ENCODE measurements at regions not wholly inside any gene's neighbourhood (a gene's known extent, or its start where the extent isn't known, plus 50 kb on each side); places are given as distances from the start of the nearest gene placed in this dataset.

- TF ChIP-seq HOXA7 (CRISPR knock-in tag; IDR thresholded peaks at IDR 0.05) = no peak
- no peak for TF ChIP-seq RAD21 (conservative IDR thresholded peaks at IDR 0.05 in 1 of 2, IDR thresholded peaks at IDR 0.05 in 1 of 2)
- TF ChIP-seq HMGXB4 (CRISPR knock-in tag; IDR thresholded peaks at IDR 0.05; ENCODE audit: borderline replicate concordance) = no peak
- no peak for TF ChIP-seq CEBPB (IDR thresholded peaks at IDR 0.05)
- no peak for TF ChIP-seq TFCP2L1 (CRISPR knock-in tag; IDR thresholded peaks at IDR 0.05)
Observed at GRCh38 chr10:46232666-46233065, 54.1 kb upstream of the ANTXRL start (continued).

GRCh38 chr10:46233181-46233580 is 53.6 kb upstream of the ANTXRL start:
- CTCF ChIA-PET = interaction anchor here (1.2 to 1.5 kb wide), 2 partner anchors 21 to 332 kb away, joined by 3 read pairs; no protein-coding TSS in a partner anchor
- no peak for FAIRE-seq

GRCh38 chr10:46234026-46234425 is 52.8 kb upstream of the ANTXRL start:
- 54% methylated on average over 3 of the region's 3 CpGs for WGBS (ENCODE audit: missing lambda C conversion rate)
- Histone ChIP-seq H3K4me3 (no peak overlapping the region), H3K27ac (no peak overlapping the region), H3K4me2 (no peak overlapping the region), H3K9me3 (peaks cover 4% of the 10 kb centered on the region; the same call in 1 of the 3 replicates), H3K4me1 (peaks cover 8% of the 10 kb centered on the region)
- CTCF ChIA-PET = interaction anchor here (1.2 to 1.5 kb wide), 2 partner anchors 20 to 332 kb away, joined by 3 read pairs; no protein-coding TSS in a partner anchor
- no peak for FAIRE-seq
- no peak for DNase-seq (ENCODE audit: low read depth in 1 of 2, low spot score in 1 of 2)
- POLR2A ChIA-PET = no interaction called here
- ATAC-seq = no peak; a peak in 1 of 6 replicates
- TF ChIP-seq NFE2L2 (conservative IDR thresholded peaks at IDR 0.05; ENCODE audit: low read length) (no peak), HOXB5 (CRISPR knock-in tag; IDR thresholded peaks at IDR 0.05) (no peak), RCOR1 (IDR thresholded peaks at IDR 0.05; ENCODE audit: low read depth, low read length) (no peak), HOXA7 (CRISPR knock-in tag; IDR thresholded peaks at IDR 0.05) (no peak), HMGXB4 (CRISPR knock-in tag; IDR thresholded peaks at IDR 0.05; ENCODE audit: borderline replicate concordance) (no peak), CBX8 (IDR thresholded peaks at IDR 0.05) (no peak), JUN (IDR thresholded peaks at IDR 0.05) (no peak), BCL3 (IDR thresholded peaks at IDR 0.05) (no peak)
- TF ChIP-seq, protein P1, sequence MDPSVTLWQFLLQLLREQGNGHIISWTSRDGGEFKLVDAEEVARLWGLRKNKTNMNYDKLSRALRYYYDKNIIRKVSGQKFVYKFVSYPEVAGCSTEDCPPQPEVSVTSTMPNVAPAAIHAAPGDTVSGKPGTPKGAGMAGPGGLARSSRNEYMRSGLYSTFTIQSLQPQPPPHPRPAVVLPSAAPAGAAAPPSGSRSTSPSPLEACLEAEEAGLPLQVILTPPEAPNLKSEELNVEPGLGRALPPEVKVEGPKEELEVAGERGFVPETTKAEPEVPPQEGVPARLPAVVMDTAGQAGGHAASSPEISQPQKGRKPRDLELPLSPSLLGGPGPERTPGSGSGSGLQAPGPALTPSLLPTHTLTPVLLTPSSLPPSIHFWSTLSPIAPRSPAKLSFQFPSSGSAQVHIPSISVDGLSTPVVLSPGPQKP (IDR thresholded peaks at IDR 0.05; ENCODE audit: low read depth, low read length) = no peak
- TF ChIP-seq, protein P2, sequence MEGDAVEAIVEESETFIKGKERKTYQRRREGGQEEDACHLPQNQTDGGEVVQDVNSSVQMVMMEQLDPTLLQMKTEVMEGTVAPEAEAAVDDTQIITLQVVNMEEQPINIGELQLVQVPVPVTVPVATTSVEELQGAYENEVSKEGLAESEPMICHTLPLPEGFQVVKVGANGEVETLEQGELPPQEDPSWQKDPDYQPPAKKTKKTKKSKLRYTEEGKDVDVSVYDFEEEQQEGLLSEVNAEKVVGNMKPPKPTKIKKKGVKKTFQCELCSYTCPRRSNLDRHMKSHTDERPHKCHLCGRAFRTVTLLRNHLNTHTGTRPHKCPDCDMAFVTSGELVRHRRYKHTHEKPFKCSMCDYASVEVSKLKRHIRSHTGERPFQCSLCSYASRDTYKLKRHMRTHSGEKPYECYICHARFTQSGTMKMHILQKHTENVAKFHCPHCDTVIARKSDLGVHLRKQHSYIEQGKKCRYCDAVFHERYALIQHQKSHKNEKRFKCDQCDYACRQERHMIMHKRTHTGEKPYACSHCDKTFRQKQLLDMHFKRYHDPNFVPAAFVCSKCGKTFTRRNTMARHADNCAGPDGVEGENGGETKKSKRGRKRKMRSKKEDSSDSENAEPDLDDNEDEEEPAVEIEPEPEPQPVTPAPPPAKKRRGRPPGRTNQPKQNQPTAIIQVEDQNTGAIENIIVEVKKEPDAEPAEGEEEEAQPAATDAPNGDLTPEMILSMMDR (IDR thresholded peaks at IDR 0.05) = no peak

More at GRCh38 chr10:46233181-46233580, 53.6 kb upstream of the ANTXRL start:
- Histone ChIP-seq H3K4me3 (no peak overlapping the region), H3K4me2 (no peak overlapping the region), H3K4me1 (peaks cover 15% of the 10 kb centered on the region), H3K9me3 (peaks cover 4% of the 10 kb centered on the region; the same call in 1 of the 3 replicates), H3K27ac (no peak overlapping the region)
- POLR2A ChIA-PET = no interaction called here
- ATAC-seq = no peak
- no peak for TF ChIP-seq E2F6 (IDR thresholded peaks at IDR 0.05; ENCODE audit: borderline replicate concordance, low read depth)
- TF ChIP-seq KDM5A (IDR thresholded peaks at IDR 0.05) = no peak
- TF ChIP-seq POLR2A (IDR thresholded peaks at IDR 0.05; ENCODE audit: low read length) = no peak
- TF ChIP-seq NFE2L2 (conservative IDR thresholded peaks at IDR 0.05; ENCODE audit: low read length) = no peak
- no peak for TF ChIP-seq JUN (IDR thresholded peaks at IDR 0.05)
- TF ChIP-seq ESRRA (IDR thresholded peaks at IDR 0.05; ENCODE audit: borderline replicate concordance, low read length) = no peak
- no peak for TF ChIP-seq RFX5 (IDR thresholded peaks at IDR 0.05)
- TF ChIP-seq GATA3 (IDR thresholded peaks at IDR 0.05; ENCODE audit: borderline replicate concordance) = no peak
- no peak for TF ChIP-seq ZFP36 (IDR thresholded peaks at IDR 0.05; ENCODE audit: borderline replicate concordance, partially characterized antibody)
- TF ChIP-seq CHD2 (IDR thresholded peaks at IDR 0.05; ENCODE audit: low read length, partially characterized antibody) = no peak
- no peak for TF ChIP-seq BHLHE40 (IDR thresholded peaks at IDR 0.05; ENCODE audit: low read depth, low read length)
- TF ChIP-seq RAD21 (conservative IDR thresholded peaks at IDR 0.05 in 1 of 2, IDR thresholded peaks at IDR 0.05 in 1 of 2) = no peak
- no peak for TF ChIP-seq MAX (IDR thresholded peaks at IDR 0.05)
- no peak for TF ChIP-seq HOXB13 (CRISPR knock-in tag; IDR thresholded peaks at IDR 0.05; ENCODE audit: low read depth)
- no peak for TF ChIP-seq HDAC2 (IDR thresholded peaks at IDR 0.05)
- no peak for TF ChIP-seq EHF (CRISPR knock-in tag; IDR thresholded peaks at IDR 0.05)
- TF ChIP-seq BCL3 (IDR thresholded peaks at IDR 0.05) = no peak
- no peak for TF ChIP-seq EHMT2 (IDR thresholded peaks at IDR 0.05; ENCODE audit: low read depth)
- WGBS (ENCODE audit: missing lambda C conversion rate) = 80% methylated on average over 3 of the region's 3 CpGs
- DNase-seq (ENCODE audit: low read depth in 1 of 2, low spot score in 1 of 2) = no peak
